Kidney (tissue), 13 donors: ENCODE measurements at regions not wholly inside any gene's neighbourhood (a gene's known extent, or its start where the extent isn't known, plus 50 kb on each side); places are given as distances from the start of the nearest gene placed in this dataset.
"Not testable (repeated sequence)": the region's sequence is repeated elsewhere in the genome, so short reads cannot be mapped to it uniquely, and the experiment has no call there.

Source experiments
- DNase-seq, 5 donors: peaks; one replicate each; pipeline ENCODE4 v3.0.0-alpha.2; 2013 to 2020
- FAIRE-seq: peaks from 2 replicates; lab custom pipeline; 2012; peaks lifted over from hg19 to GRCh38; lab: Jason Lieb, UNC
- H3K27ac ChIP-seq, 2 donors: one replicate each; pipeline ENCODE4 v1.7.0; 2013; ENCODE audit warnings: low read depth in 2 of 2, low read length in 2 of 2, inconsistent platforms in 1 of 2
- H3K27me3 ChIP-seq: one replicate; pipeline ENCODE4 v1.7.1; 2013; ENCODE audit warnings: low read length, inconsistent platforms; ENCODE audit not compliant: control insufficient read depth, insufficient read depth
- H3K36me3 ChIP-seq, 3 donors: one replicate each; pipeline versions ENCODE4 v1.7.0 to v1.7.1; 2013; ENCODE audit warnings: low read length in 3 of 3, control low read depth in 1 of 3, inconsistent platforms in 1 of 3; ENCODE audit not compliant: insufficient read depth in 3 of 3, control insufficient read depth in 2 of 3
- H3K4me1 ChIP-seq, 3 donors: one replicate each; pipeline versions ENCODE4 v1.7.0 to v1.7.1; 2013; ENCODE audit warnings: low read length in 3 of 3, inconsistent platforms in 1 of 3, low read depth in 1 of 3; ENCODE audit not compliant: control insufficient read depth in 2 of 3, insufficient read depth in 2 of 3
- H3K4me3 ChIP-seq, 3 donors: one replicate each; pipeline versions ENCODE4 v1.7.0 to v1.8.1; 2013; ENCODE audit warnings: low read length in 3 of 3, control low read depth in 1 of 3, inconsistent platforms in 1 of 3
- H3K9ac ChIP-seq, 3 donors: one replicate each; pipeline versions ENCODE4 v1.7.0 to v1.7.1; 2013; ENCODE audit warnings: low read length in 3 of 3, control low read depth in 1 of 3, inconsistent platforms in 1 of 3
- H3K9me3 ChIP-seq, 3 donors: one replicate each; pipeline versions ENCODE4 v1.7.0 to v1.7.1; 2013; ENCODE audit warnings: low read length in 3 of 3, control low read depth in 1 of 3, inconsistent platforms in 1 of 3; ENCODE audit not compliant: control insufficient read depth in 2 of 3, insufficient read depth in 1 of 3
- CTCF ChIP-seq: IDR thresholded peaks from 3 replicates; pipeline ENCODE4 v1.5.1; 2012; ENCODE audit warnings: mild to moderate bottlenecking, moderate library complexity, borderline replicate concordance; ENCODE audit not compliant: insufficient read depth; ENCODE audit errors: extremely low read depth
- intact Hi-C: fragments of 100-400 bp; cut with DNase I; formaldehyde crosslinking; loops from one replicate; pipeline ENCODE4 v1.11.1; 2022
- donor health status: control.
- donor health status: control.
- donor health status: control.
- donor health status: control.
- donor health status: control.
- donor health status: DM: yes; HTN: yes; CAD: no.
- donor health status: Normal renal cell carcinoma (clear cell type).

- DNase-seq, intact Hi-C loops, H3K27me3 ChIP-seq, H3K36me3 ChIP-seq, FAIRE-seq, H3K4me3 ChIP-seq, H3K9me3 ChIP-seq, H3K9ac ChIP-seq, H3K27ac ChIP-seq, H3K4me1 ChIP-seq: not testable (repeated sequence)
Observed at GRCh38 chr1:147348592-147348991, 106.1 kb downstream of the CHD1L start.

GRCh38 chr1:147349533-147349932, 107.0 kb downstream of the CHD1L start:
- Histone ChIP-seq H3K27ac (no peak overlapping the region), H3K4me1 (no peaks in the 10 kb centered on the region), H3K27me3 (no peaks in the 10 kb centered on the region), H3K9me3 (no peaks in the 10 kb centered on the region), H3K9ac (no peak overlapping the region), H3K4me3 (no peak overlapping the region), H3K36me3 (no peaks in the 10 kb centered on the region)
- TF ChIP-seq CTCF = no peak
- intact Hi-C loops = no loop called here
- FAIRE-seq (no peak), DNase-seq (no peak)

DNA sequence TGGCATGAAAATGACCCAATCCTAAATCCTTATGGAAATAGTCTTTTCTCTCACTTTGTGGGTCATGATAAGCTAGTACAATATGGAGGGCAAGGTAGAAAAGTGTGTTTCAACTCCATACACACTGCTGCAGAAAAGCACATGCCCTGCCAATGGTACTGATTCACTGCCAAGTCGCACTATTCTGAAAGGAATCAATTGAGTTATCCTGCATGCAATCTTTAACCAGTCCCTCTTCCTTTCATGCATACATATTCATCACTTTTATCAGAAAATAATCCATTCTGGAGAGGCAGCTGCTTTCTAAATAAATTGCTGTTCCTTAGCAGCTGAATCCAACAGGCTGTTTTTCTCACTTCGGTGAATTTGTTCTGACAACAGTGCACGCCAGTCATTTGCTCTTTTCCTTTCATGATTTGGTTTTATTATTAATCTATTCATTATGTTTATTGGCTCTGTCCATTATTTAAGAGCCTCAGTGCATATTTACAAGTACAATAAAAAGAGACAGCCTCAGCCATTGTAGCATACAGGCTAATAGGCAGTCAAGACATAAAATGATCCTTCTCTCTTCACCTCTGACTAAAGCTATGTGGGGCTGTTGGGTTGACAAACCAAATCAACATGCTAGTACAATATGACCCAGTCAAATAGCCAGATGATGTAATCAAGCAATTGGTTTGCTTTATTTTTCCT, 108.8 kb downstream of the CHD1L start:
- FAIRE-seq (no peak), DNase-seq (peak in 2 of 5 donors; percentile 9 to 58)
- Histone ChIP-seq H3K4me3 (no peak overlapping the region), H3K9ac (no peak overlapping the region), H3K27me3 (no peaks in the 10 kb centered on the region), H3K9me3 (no peaks in the 10 kb centered on the region), H3K4me1 (no peaks in the 10 kb centered on the region), H3K27ac (no peak overlapping the region), H3K36me3 (no peaks in the 10 kb centered on the region)
- no peak for TF ChIP-seq CTCF
- intact Hi-C loops = no loop called here

GRCh38 chr1:147377263-147378246, 135.1 kb downstream of the CHD1L start:
- H3K9me3 ChIP-seq = peaks cover 0 to 4% (median 0%) of the 10 kb centered on the region in 3 donors
- intact Hi-C loops = no loop called here
- no peak for FAIRE-seq

More at GRCh38 chr1:147377263-147378246, 135.1 kb downstream of the CHD1L start:
- Histone ChIP-seq H3K4me3 (no peak overlapping the region), H3K4me1 (no peaks in the 10 kb centered on the region), H3K27me3 (no peaks in the 10 kb centered on the region), H3K9ac (no peak overlapping the region), H3K36me3 (no peaks in the 10 kb centered on the region), H3K27ac (no peak overlapping the region)
- DNase-seq = no peak
- TF ChIP-seq CTCF = no peak
